ENCODE measurements at regions not wholly inside any gene's neighbourhood (a gene's known extent, or its start where the extent isn't known, plus 50 kb on each side); places are given as distances from the start of the nearest gene placed in this dataset.

DNA sequence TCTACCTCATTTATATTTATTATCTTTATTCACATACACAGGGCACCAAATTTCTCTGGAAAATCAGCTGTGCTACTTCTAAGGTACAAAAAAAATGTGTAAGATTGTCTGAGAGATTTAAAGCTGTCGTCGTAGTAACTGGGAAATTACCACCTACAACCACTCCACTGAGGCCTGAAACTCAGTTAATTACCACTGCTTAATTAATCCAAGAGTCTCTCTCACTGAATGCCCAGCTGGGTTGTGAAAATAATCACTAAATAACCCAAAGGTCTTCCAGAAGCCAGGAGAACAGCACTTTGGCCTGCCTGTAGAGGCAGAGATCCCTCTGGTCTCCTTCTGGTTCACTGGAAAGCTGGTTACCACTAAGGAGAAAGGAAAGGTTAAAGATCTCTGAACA is 207.2 kb upstream of the TMPO start:
- no peak for TF ChIP-seq POLR2A (IDR thresholded peaks at IDR 0.05)
- TF ChIP-seq, protein P1, sequence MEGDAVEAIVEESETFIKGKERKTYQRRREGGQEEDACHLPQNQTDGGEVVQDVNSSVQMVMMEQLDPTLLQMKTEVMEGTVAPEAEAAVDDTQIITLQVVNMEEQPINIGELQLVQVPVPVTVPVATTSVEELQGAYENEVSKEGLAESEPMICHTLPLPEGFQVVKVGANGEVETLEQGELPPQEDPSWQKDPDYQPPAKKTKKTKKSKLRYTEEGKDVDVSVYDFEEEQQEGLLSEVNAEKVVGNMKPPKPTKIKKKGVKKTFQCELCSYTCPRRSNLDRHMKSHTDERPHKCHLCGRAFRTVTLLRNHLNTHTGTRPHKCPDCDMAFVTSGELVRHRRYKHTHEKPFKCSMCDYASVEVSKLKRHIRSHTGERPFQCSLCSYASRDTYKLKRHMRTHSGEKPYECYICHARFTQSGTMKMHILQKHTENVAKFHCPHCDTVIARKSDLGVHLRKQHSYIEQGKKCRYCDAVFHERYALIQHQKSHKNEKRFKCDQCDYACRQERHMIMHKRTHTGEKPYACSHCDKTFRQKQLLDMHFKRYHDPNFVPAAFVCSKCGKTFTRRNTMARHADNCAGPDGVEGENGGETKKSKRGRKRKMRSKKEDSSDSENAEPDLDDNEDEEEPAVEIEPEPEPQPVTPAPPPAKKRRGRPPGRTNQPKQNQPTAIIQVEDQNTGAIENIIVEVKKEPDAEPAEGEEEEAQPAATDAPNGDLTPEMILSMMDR (IDR thresholded peaks at IDR 0.05), result no peak

Measured in adrenal gland (tissue), 5 donors.